GM19397 (cell line): ENCODE measurements at regions not wholly inside any gene's neighbourhood (a gene's known extent, or its start where the extent isn't known, plus 50 kb on each side); places are given as distances from the start of the nearest gene placed in this dataset.
"Not testable (repeated sequence)": the region's sequence is repeated elsewhere in the genome, so short reads cannot be mapped to it uniquely, and the experiment has no call there.

ENCODE experiments used
- ATAC-seq: cut with Tn5 transposase; IDR thresholded peaks from one replicate; pipeline ENCODE4 v1.9.1; 2021; ENCODE audit warnings: mild to moderate bottlenecking, moderate library complexity; ENCODE audit not compliant: unreplicated experiment

- not testable (repeated sequence) for ATAC-seq
Measured at GRCh38 chr1:242914729-242915128, 340.4 kb downstream of the CEP170 start.

- not testable (repeated sequence) for ATAC-seq
Measured at GRCh38 chr1:242912855-242913254, 342.2 kb downstream of the CEP170 start.

- peak; percentile 81 for ATAC-seq
Measured at GRCh38 chr1:242900558-242900957, 354.5 kb downstream of the CEP170 start.

- ATAC-seq, result no peak
Measured at GRCh38 chr1:242890192-242890741, 364.8 kb downstream of the CEP170 start.

GRCh38 chr1:242886137-242886536 is 361.6 kb upstream of the PLD5 start:
- ATAC-seq, result peak; percentile 96

- not testable (repeated sequence) for ATAC-seq
Measured at GRCh38 chr1:242880022-242880421, 355.5 kb upstream of the PLD5 start.

GRCh38 chr1:242877743-242878142 is 353.2 kb upstream of the PLD5 start:
- no peak for ATAC-seq

- no peak for ATAC-seq
Measured at GRCh38 chr1:242877229-242877628, 352.7 kb upstream of the PLD5 start.

- no peak for ATAC-seq
Measured at GRCh38 chr1:242876030-242876429, 351.5 kb upstream of the PLD5 start.

GRCh38 chr1:242873661-242874060 is 349.2 kb upstream of the PLD5 start:
- no peak for ATAC-seq

GRCh38 chr1:242872521-242872920 is 348.0 kb upstream of the PLD5 start:
- no peak for ATAC-seq

- ATAC-seq, result no peak
Measured at GRCh38 chr1:242871471-242872030, 347.1 kb upstream of the PLD5 start.

GRCh38 chr1:242870966-242871365 is 346.5 kb upstream of the PLD5 start:
- ATAC-seq, result peak; percentile 50

- no peak for ATAC-seq
Measured at GRCh38 chr1:242856289-242856688, 331.8 kb upstream of the PLD5 start.

- no peak for ATAC-seq
Measured at GRCh38 chr1:242854466-242854865, 330.0 kb upstream of the PLD5 start.

- no peak for ATAC-seq
Measured at GRCh38 chr1:242847390-242847993, 323.0 kb upstream of the PLD5 start.

- ATAC-seq, result no peak
Measured at GRCh38 chr1:242842094-242842493, 317.6 kb upstream of the PLD5 start.

- no peak for ATAC-seq
Measured at GRCh38 chr1:242839101-242839500, 314.6 kb upstream of the PLD5 start.

GRCh38 chr1:242836423-242836822 is 311.9 kb upstream of the PLD5 start:
- ATAC-seq, result no peak

GRCh38 chr1:242828828-242829227 is 304.3 kb upstream of the PLD5 start:
- no peak for ATAC-seq

- no peak for ATAC-seq
Measured at GRCh38 chr1:242828199-242828598, 303.7 kb upstream of the PLD5 start.

GRCh38 chr1:242827538-242827937 is 303.0 kb upstream of the PLD5 start:
- ATAC-seq, result no peak
